Activated naive CD4-positive, alpha-beta T cell treated with anti-CD3 and anti-CD28 coated beads, Interleukin-2, amount 50 U/mL, for 16 hours (primary cell): ENCODE measurements at regions not wholly inside any gene's neighbourhood (a gene's known extent, or its start where the extent isn't known, plus 50 kb on each side); places are given as distances from the start of the nearest gene placed in this dataset.

Experiments
- DNase-seq: peaks from one replicate; pipeline ENCODE4 v3.0.0-alpha.2; 2020

DNA sequence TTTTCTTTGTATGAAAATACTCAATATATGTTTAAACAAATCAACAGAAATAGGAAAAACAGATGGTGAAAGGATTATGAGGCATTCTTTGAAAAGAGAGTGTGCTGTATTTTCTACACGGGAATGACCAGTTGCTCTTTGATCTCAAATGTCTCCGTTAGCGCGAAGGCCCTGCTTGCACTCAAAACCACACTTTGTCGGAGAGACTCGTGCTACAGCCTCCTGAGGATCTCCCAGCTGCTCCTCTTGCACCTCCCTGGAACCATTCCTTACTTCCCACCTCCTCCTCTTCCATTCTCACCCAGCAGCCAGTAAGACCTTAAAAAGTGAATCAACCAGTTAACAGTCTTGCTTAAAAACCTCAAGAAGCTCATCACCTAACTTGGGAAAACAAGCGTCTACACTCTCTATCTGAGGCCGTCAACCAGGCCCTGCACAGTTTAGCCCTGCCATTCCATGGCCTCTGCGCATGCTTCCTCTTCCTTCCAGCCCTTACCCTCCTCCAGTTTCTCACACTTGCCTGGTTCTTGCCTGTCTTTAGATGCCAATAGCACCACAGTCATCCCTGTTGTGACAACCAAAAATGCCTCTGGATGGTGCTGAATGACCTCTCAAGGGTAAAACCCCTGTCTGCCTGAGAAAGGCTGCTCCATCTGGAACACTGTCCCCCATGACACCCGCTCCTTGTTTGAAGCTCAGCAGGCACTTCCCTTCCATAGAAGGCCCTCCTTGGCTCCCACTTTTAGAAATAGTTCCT is 594.7 kb upstream of the WWC1 start:
- DNase-seq: no peak

- DNase-seq: no peak
These were observed 592.0 kb upstream of the WWC1 start for GRCh38 chr5:167699432-167699831.

GRCh38 chr5:167701051-167701450 is 590.4 kb upstream of the WWC1 start:
- no peak for DNase-seq

DNA sequence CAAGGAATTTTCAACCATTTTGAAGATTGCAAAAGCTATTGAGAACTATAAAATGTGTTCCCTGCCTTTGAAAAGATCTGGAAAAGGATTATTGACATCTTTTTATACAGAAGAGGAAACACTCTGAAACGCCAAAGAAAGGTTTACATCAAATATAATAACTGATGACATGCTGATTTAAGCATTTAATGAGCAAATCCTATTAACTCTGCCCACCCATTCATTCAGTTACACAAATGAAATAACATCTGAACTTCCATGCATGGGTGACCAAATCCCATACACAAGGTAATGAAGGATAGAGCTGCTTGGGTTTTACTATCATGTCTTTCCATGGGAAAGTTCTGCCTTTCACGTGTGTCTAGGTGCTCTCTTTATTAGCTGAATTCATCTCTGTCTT is 589.4 kb upstream of the WWC1 start:
- DNase-seq: no peak

- no peak for DNase-seq
These were observed 583.0 kb upstream of the WWC1 start for GRCh38 chr5:167708449-167708848.

DNA sequence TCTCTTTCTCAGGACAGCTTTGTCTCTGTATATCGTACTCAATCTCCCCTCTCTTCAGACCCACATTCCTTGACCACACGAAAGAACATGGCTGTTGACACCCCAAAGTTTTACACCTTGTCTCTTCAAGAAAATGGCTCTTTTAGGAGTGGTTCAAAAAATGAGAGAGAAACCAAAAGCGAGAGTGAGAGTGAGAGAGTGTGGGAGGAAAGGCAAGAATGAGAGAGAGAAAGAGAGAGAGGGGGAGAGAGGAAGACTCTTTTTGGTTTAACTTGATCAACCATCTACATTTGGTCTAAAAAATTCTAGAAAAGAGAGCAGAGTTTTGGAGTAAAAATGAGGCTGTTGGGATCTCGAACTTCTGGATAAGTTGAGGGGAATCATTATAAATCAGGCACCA is 581.8 kb upstream of the WWC1 start:
- no peak for DNase-seq

- no peak for DNase-seq
These were observed 580.9 kb upstream of the WWC1 start for GRCh38 chr5:167710444-167711073.

DNA sequence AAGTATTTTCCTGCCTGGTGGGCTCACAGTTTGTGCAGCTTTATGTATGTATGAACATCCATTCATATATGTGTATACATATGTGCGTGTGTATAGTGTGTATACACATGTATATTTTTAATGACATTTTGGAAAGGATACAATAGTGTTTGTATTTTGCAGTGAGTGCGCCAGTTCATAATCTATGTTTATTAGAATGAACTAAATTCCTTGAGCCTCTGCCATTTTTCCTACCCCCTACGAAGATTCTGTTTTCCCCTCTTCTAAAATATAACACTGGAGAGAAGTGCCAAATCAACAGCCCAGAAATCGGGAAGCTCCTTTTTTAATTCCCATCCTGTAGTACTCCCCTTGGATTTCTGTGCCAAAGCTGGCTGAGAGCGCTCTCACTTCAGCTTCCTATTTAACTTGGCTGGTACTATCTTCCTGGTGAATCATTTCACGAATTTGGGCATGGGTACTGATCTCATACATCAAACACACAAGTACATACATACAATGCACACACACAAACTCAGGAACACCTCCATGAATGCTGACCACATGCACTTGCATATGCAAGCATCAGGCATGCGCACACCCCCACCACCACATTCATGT is 578.4 kb upstream of the WWC1 start:
- DNase-seq: no peak

- no peak for DNase-seq
These were observed 577.5 kb upstream of the WWC1 start for GRCh38 chr5:167713896-167714295.

- no peak for DNase-seq
These were observed 575.2 kb upstream of the WWC1 start for GRCh38 chr5:167716126-167716775.

GRCh38 chr5:167720259-167720658 is 571.2 kb upstream of the WWC1 start:
- no peak for DNase-seq

DNA sequence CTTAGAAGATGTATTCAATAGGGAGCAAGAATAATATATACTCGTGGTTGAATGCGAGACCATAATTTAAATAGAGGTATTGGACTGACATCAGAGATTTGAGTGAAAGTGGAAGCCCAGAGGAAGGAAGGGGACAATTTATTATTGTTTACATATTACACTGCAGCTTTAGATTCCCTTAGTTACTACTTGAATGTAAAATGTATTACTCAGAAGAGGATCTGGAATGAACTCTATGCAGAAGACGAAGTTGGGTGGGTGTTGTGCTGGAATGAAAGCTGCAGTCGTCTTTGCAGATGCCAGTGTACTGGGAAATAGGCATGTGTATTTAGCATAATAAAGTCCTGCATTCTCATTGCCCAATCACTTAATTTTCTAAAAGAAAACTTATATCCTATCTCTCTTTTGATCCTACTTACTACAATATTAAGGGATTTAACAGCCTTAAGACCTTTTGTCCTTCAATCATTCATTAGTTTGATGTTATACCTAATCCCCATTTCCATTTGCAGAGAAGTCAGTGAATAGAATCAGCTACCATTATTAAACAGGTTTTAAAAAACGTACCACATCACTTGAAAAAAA is 570.7 kb upstream of the WWC1 start:
- no peak for DNase-seq

GRCh38 chr5:167721926-167722440 is 569.5 kb upstream of the WWC1 start:
- no peak for DNase-seq

DNA sequence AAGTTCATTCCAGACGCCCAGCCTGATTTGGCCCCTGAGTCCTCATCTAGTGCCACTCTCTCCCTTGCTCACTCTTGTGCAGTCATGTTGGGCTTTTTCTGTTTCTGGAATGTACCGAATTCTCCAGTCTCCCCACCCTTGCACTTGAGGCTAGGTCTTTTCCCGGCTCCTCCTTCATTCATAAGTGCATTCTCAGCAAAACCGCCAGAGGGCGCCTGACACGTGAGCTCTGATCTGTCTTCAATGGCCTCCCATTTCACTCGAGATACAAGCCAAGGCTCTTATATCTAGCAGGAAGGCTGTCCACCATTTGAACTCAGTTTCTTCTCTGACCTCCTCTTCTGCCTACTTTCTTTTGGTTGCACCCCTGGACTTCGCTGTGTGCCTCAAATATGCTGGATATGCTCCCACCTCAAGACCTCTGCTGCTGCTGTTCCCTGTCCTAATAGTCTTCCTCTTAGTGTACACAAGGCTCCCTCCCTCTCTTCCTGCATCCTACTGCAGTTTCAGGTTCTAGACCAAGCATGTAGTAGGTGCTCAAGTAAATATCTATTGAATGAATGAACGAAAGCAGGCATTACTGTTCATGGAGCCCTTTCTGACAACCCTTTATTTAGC is 568.1 kb upstream of the WWC1 start:
- peak; percentile 41 for DNase-seq

- no peak for DNase-seq
These were observed 566.2 kb upstream of the WWC1 start for GRCh38 chr5:167725264-167725663.

- DNase-seq: no peak
These were observed 565.7 kb upstream of the WWC1 start for GRCh38 chr5:167725741-167726140.

DNA sequence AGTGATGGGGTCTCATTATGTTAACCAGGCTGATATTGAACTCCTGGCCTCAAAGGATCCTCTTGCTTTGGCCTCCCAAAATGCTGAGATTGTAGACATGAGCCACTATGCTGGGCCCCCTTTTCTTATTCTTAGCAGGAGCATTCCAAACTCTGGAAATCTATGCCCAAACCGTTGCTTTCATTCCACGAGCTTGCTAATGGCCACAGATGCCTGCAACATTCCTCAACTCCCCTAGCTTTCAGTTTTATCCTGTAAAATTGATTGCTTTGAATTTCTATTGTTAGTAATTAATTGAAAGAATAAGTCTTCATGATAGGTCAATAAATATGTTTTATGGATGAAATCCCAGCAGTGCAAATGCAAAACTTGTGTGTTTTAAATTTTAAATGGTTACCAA is 564.8 kb upstream of the WWC1 start:
- DNase-seq: no peak

GRCh38 chr5:167730121-167730520 is 561.3 kb upstream of the WWC1 start:
- DNase-seq: no peak

DNA sequence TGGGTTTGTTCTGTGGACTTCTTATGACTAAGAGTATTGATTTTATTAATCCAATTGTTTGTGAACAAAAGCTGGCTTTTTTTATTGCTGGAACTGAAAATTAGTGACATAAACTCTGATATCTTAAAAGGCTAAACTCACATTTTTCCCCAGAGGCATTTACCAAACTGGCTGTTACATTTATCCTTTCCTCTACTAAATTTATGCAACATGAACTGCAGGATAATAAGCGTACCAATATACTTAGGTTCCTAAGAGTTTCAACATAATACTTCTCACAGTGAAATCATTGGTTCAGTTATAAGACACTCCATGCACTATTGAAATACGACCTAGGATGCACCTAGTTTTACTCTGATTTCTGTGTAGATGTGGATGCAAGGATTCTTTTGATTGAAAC is 560.8 kb upstream of the WWC1 start:
- DNase-seq: no peak

- no peak for DNase-seq
These were observed 559.5 kb upstream of the WWC1 start for GRCh38 chr5:167731951-167732350.

- no peak for DNase-seq
These were observed 558.9 kb upstream of the WWC1 start for GRCh38 chr5:167732499-167732898.

GRCh38 chr5:167736992-167737391 is 554.5 kb upstream of the WWC1 start:
- DNase-seq: no peak
